A549 (cell line): ENCODE measurements at regions not wholly inside any gene's neighbourhood (a gene's known extent, or its start where the extent isn't known, plus 50 kb on each side); places are given as distances from the start of the nearest gene placed in this dataset.

ENCODE experiments used
- CBX8 ChIP-seq: fragments of 200-600 bp; sonication (generic); IDR thresholded peaks from 2 replicates; pipeline ENCODE4 v1.6.1; 2016
- CHD2 ChIP-seq: fragments of 150-350 bp; IDR thresholded peaks from 2 replicates; pipeline ENCODE4 v1.6.1; 2014; ENCODE audit warnings: low read length; ENCODE audit not compliant: partially characterized antibody
- CHD4 ChIP-seq: fragments of 200-600 bp; sonication (generic); IDR thresholded peaks from 2 replicates; pipeline ENCODE4 v1.6.1; 2016; ENCODE audit warnings: antibody characterized with exemption, mild to moderate bottlenecking, borderline replicate concordance
- EP300 ChIP-seq, 2 experiments: fragments of >200 bp; sonication (Bioruptor Twin); formaldehyde crosslinking; IDR thresholded peaks; 2 replicates in 1 of 2; 3 replicates in 1 of 2; pipeline ENCODE4 v1.6.1; 2016 to 2017
- HEYL ChIP-seq: fragments of 250-450 bp; sonication (Bioruptor Pico); IDR thresholded peaks from 2 replicates; pipeline ENCODE4 v1.8.0; 2021; ENCODE audit warnings: mild to moderate bottlenecking, moderate library complexity
- HOXA7 ChIP-seq: fragments of 250-450 bp; sonication (Bioruptor Pico); IDR thresholded peaks from 2 replicates; pipeline ENCODE4 v1.5.0; 2020; ENCODE audit warnings: mild to moderate bottlenecking, moderate library complexity
- POLR2A ChIP-seq: IDR thresholded peaks from 2 replicates; pipeline ENCODE4 v1.6.1; 2012; ENCODE audit warnings: mild to moderate bottlenecking, low read length
- POLR2AphosphoS2 ChIP-seq: conservative IDR thresholded peaks from 2 replicates; pipeline ENCODE4 v1.6.1; 2012; ENCODE audit warnings: low read length, improper control_type of control experiment, inconsistent platforms
- RAD21 ChIP-seq, 2 experiments: fragments of >200 bp in 1 of 2; sonication (Bioruptor Twin) in 1 of 2; formaldehyde crosslinking in 1 of 2; IDR thresholded peaks in 1 of 2; conservative IDR thresholded peaks in 1 of 2; 2 replicates in 1 of 2; 3 replicates in 1 of 2; pipeline ENCODE4 v1.6.1; 2012 to 2018; ENCODE audit warnings: inconsistent platforms in 1 of 2
- RARB ChIP-seq: fragments of 250-450 bp; sonication (Bioruptor Pico); IDR thresholded peaks from 2 replicates; pipeline ENCODE4 v1.8.0; 2021; ENCODE audit warnings: mild to moderate bottlenecking, moderate library complexity
- RCOR1 ChIP-seq: fragments of 150-350 bp; IDR thresholded peaks from 2 replicates; pipeline ENCODE4 v1.6.1; 2014; ENCODE audit warnings: antibody characterized with exemption, low read length, low read depth
- SMC3 ChIP-seq: fragments of >200 bp; sonication (Bioruptor Twin); formaldehyde crosslinking; IDR thresholded peaks from 3 replicates; pipeline ENCODE4 v1.6.1; 2018; ENCODE audit warnings: inconsistent platforms
- TF ChIP-seq, protein P1 (sequence below): fragments of >200 bp; sonication (Bioruptor Twin); formaldehyde crosslinking; IDR thresholded peaks from 3 replicates; pipeline ENCODE4 v1.5.1; 2016
- TF ChIP-seq, protein P2 (sequence below): fragments of 200-600 bp; sonication (generic); IDR thresholded peaks from 2 replicates; pipeline ENCODE4 v1.6.1; 2016; ENCODE audit warnings: antibody characterized with exemption, mild to moderate bottlenecking, moderate library complexity

DNA sequence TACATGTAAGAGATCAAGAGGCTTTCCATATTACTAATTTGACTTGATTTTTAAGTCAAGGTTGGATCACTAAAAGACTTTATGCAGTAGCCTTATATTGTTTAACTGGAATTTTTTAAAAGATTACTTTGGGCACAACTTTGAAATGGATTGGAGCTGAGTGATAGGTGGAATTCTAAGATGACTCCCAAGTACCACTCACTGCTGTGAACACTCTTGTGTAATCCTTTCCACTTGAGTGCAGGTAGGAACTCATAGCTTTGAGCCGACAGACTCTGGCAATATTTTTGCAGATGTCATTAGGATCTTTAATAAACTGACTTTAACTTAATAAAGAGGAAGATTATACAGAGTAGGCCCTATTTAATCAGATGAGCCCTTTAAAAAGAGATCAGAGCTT is 831.1 kb upstream of the NCAM2 start:
- TF ChIP-seq RAD21 (conservative IDR thresholded peaks at IDR 0.05 in 1 of 2, IDR thresholded peaks at IDR 0.05 in 1 of 2) (no peak), EP300 (IDR thresholded peaks at IDR 0.05) (no peak), HOXA7 (CRISPR knock-in tag) (no peak), HEYL (no peak), CBX8 (no peak), POLR2A (no peak), SMC3 (no peak), CHD2 (no peak), CHD4 (no peak), POLR2AphosphoS2 (no peak), RARB (CRISPR knock-in tag) (no peak), RCOR1 (no peak)
- TF ChIP-seq, protein P1, sequence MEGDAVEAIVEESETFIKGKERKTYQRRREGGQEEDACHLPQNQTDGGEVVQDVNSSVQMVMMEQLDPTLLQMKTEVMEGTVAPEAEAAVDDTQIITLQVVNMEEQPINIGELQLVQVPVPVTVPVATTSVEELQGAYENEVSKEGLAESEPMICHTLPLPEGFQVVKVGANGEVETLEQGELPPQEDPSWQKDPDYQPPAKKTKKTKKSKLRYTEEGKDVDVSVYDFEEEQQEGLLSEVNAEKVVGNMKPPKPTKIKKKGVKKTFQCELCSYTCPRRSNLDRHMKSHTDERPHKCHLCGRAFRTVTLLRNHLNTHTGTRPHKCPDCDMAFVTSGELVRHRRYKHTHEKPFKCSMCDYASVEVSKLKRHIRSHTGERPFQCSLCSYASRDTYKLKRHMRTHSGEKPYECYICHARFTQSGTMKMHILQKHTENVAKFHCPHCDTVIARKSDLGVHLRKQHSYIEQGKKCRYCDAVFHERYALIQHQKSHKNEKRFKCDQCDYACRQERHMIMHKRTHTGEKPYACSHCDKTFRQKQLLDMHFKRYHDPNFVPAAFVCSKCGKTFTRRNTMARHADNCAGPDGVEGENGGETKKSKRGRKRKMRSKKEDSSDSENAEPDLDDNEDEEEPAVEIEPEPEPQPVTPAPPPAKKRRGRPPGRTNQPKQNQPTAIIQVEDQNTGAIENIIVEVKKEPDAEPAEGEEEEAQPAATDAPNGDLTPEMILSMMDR, result no peak
- TF ChIP-seq, protein P2, sequence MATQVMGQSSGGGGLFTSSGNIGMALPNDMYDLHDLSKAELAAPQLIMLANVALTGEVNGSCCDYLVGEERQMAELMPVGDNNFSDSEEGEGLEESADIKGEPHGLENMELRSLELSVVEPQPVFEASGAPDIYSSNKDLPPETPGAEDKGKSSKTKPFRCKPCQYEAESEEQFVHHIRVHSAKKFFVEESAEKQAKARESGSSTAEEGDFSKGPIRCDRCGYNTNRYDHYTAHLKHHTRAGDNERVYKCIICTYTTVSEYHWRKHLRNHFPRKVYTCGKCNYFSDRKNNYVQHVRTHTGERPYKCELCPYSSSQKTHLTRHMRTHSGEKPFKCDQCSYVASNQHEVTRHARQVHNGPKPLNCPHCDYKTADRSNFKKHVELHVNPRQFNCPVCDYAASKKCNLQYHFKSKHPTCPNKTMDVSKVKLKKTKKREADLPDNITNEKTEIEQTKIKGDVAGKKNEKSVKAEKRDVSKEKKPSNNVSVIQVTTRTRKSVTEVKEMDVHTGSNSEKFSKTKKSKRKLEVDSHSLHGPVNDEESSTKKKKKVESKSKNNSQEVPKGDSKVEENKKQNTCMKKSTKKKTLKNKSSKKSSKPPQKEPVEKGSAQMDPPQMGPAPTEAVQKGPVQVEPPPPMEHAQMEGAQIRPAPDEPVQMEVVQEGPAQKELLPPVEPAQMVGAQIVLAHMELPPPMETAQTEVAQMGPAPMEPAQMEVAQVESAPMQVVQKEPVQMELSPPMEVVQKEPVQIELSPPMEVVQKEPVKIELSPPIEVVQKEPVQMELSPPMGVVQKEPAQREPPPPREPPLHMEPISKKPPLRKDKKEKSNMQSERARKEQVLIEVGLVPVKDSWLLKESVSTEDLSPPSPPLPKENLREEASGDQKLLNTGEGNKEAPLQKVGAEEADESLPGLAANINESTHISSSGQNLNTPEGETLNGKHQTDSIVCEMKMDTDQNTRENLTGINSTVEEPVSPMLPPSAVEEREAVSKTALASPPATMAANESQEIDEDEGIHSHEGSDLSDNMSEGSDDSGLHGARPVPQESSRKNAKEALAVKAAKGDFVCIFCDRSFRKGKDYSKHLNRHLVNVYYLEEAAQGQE, result no peak
